ENCODE measurements at regions not wholly inside any gene's neighbourhood (a gene's known extent, or its start where the extent isn't known, plus 50 kb on each side); places are given as distances from the start of the nearest gene placed in this dataset.

DNA sequence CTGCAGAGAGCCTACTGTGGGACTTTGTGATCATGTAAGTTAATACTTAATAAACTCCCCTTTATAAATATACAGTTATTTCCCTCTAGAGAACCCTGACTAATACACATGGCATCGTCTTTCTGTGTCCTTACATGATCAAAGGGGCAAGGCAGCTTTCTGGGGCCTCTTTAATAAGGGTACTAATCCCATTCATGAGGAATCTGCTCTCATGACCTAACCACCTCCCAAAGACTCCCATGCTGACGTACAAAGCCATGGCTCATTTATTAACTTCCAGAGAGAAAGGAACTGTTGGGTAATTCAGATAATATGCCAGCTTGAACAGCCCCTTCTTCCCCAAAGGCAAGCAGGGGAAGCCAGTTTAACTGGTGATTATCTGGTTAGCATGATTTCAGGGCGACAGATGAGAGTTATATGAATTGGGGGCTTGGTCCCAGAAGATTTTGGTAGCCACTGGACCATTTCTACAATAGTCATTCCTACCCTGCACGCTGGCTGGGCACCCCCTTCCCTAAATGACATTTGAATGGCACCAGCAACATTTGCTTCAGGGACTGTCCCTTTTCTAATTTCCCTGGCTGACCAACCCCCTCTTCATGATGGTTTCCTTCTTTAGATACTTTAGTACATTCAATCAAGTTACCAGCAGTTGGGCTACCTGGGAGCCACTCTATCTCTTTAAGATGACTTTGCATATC lies 83.6 kb upstream of the C3orf80 start:
- Mint-ChIP-seq H3K9me3 (no peaks in the 10 kb centered on the region; the same call in 1 of the 2 replicates), H3K4me1 (ENCODE audit: low read depth) (peaks cover 24% of the 10 kb centered on the region), H3K27me3 (ENCODE audit: insufficient read depth) (no peaks in the 10 kb centered on the region), H3K36me3 (ENCODE audit: low read depth) (no peaks in the 10 kb centered on the region), H3K4me3 (no peak overlapping the region), H3K27ac (peak overlapping the region; percentile 12; the same call in 1 of the 2 replicates)
- TF ChIP-seq, protein P1, sequence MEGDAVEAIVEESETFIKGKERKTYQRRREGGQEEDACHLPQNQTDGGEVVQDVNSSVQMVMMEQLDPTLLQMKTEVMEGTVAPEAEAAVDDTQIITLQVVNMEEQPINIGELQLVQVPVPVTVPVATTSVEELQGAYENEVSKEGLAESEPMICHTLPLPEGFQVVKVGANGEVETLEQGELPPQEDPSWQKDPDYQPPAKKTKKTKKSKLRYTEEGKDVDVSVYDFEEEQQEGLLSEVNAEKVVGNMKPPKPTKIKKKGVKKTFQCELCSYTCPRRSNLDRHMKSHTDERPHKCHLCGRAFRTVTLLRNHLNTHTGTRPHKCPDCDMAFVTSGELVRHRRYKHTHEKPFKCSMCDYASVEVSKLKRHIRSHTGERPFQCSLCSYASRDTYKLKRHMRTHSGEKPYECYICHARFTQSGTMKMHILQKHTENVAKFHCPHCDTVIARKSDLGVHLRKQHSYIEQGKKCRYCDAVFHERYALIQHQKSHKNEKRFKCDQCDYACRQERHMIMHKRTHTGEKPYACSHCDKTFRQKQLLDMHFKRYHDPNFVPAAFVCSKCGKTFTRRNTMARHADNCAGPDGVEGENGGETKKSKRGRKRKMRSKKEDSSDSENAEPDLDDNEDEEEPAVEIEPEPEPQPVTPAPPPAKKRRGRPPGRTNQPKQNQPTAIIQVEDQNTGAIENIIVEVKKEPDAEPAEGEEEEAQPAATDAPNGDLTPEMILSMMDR (IDR thresholded peaks at IDR 0.05), result no peak
- DNase-seq, result peak; percentile 21

DNA sequence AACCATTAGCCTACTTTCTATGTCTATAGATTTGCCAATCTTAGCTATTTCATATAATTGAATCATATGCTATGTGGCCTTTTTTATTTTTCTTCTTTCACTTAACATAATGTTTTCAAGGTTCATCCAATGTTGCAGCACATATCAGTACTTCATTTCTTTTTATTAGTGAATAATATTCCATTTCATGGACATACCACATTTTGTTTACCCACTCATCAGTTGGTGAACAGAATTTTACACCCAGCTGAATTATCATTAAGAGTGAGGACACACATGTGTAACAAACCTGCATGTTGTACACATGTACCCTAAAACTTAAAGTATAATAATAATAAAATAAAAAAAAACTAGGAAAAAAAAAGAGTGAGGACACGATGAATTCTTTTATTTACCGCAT lies 81.7 kb upstream of the C3orf80 start:
- Mint-ChIP-seq H3K9me3 (no peaks in the 10 kb centered on the region; the same call in 1 of the 2 replicates), H3K4me3 (no peak overlapping the region), H3K27me3 (ENCODE audit: insufficient read depth) (no peaks in the 10 kb centered on the region; the same call in 1 of the 2 replicates), H3K36me3 (ENCODE audit: low read depth) (no peaks in the 10 kb centered on the region), H3K27ac (no peak overlapping the region), H3K4me1 (ENCODE audit: low read depth) (peaks cover 23% of the 10 kb centered on the region)
- DNase-seq, result no peak
- TF ChIP-seq, protein P1 (IDR thresholded peaks at IDR 0.05), result no peak

DNA sequence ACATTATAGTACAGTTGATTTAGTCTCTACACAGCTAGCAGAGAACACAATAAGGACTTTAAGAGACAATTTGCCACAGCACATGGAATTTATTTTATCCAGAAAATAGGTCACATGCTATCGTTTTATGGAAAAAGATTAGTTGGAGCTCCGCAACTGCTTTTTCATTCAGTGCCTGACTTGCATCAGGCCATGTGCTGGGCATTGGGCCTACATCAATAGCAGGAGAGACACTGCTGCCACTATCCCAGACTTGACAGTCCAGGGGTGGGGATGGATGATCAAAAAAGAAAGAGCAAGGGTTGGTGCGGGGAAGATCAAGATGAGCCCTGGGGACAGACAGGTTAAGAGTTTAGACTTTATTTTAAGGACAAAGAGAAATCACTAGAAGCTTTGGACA lies 75.2 kb upstream of the C3orf80 start:
- no peak overlapping the region for H3K4me3 Mint-ChIP-seq
- H3K4me1 Mint-ChIP-seq (ENCODE audit: low read depth), result peaks cover 47% of the 10 kb centered on the region
- peak overlapping the region; percentile 30; the same call in 1 of the 2 replicates for H3K27ac Mint-ChIP-seq
- no peak for DNase-seq
- H3K36me3 Mint-ChIP-seq (ENCODE audit: low read depth), result no peaks in the 10 kb centered on the region
- TF ChIP-seq, protein P1 (IDR thresholded peaks at IDR 0.05), result no peak
- H3K9me3 Mint-ChIP-seq, result no peaks in the 10 kb centered on the region
- no peaks in the 10 kb centered on the region; the same call in none of the 2 replicates for H3K27me3 Mint-ChIP-seq (ENCODE audit: insufficient read depth)

DNA sequence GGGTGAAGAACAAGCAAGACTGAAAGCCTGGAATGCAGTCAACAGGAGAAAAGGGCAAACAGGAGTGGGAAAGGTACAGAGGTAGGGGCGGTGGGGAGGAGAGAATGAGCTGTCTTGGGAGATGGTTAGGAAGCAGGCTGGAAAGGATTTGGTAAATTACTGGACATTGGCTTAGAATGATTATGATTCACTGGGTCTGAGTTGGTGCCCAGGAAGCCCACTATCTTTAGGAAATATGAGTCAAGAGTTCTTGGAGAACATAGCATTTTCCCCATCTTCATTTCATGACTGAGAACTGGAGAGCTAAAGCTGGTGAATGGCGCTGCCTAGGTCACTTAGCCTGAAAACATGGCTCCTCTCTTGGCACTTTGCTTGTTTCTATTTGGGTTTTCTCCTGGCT lies 74.7 kb upstream of the C3orf80 start:
- H3K27ac Mint-ChIP-seq, result peak overlapping the region; percentile 30
- no peak overlapping the region for H3K4me3 Mint-ChIP-seq
- H3K36me3 Mint-ChIP-seq (ENCODE audit: low read depth), result no peaks in the 10 kb centered on the region
- TF ChIP-seq, protein P1 (IDR thresholded peaks at IDR 0.05), result no peak
- peaks cover 47% of the 10 kb centered on the region for H3K4me1 Mint-ChIP-seq (ENCODE audit: low read depth)
- peaks cover under 1% of the 10 kb centered on the region for H3K27me3 Mint-ChIP-seq (ENCODE audit: insufficient read depth)
- H3K9me3 Mint-ChIP-seq, result no peaks in the 10 kb centered on the region
- peak; percentile 70 for DNase-seq

DNA sequence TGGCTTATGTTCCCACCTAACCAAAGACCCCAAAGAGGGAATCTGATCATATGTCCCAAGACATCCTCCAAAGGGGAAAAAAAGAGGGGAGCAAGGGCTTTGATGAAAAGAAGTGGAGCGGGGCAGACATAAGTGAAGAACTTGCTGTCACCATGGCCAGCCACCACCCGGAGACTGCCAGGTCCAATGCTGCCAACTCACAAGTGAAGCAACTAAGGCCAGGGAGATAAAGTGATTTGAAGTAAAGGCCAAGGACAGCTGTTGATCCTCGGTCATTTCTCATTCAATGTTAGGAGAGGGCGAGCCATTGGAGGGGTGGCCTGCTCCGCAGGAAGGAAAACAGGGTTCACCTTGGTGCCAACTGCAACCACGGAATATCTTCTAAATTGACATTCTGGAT lies 72.6 kb upstream of the C3orf80 start:
- Mint-ChIP-seq H3K36me3 (ENCODE audit: low read depth) (no peaks in the 10 kb centered on the region), H3K4me1 (ENCODE audit: low read depth) (peaks cover 44% of the 10 kb centered on the region), H3K27ac (no peak overlapping the region), H3K4me3 (no peak overlapping the region), H3K9me3 (no peaks in the 10 kb centered on the region), H3K27me3 (ENCODE audit: insufficient read depth) (peaks cover 2% of the 10 kb centered on the region)
- no peak for DNase-seq
- TF ChIP-seq, protein P1 (IDR thresholded peaks at IDR 0.05), result no peak
